Activated T-helper 2 cell treated with anti-CD3 and anti-CD28 coated beads, Interferon-gamma antibody, Interleukin-2, Interleukin-4, amounts not matched to agents 10 μg/mL and 5 μg/mL and 100 μg/mL, durations not matched to agents 14 hours and 24 hours and 36 hours (primary cell): ENCODE measurements at regions not wholly inside any gene's neighbourhood (a gene's known extent, or its start where the extent isn't known, plus 50 kb on each side); places are given as distances from the start of the nearest gene placed in this dataset.

Experiments used
- DNase-seq: peaks from one replicate; pipeline ENCODE4 v3.0.0; 2021; ENCODE audit warnings: low spot score
- H3K27ac Mint-ChIP-seq: one replicate; pipeline ENCODE4 v1.8.0; 2021; ENCODE audit warnings: mixed read lengths
- H3K27me3 Mint-ChIP-seq: one replicate; pipeline ENCODE4 v1.8.0; 2021; ENCODE audit warnings: low read depth, mixed read lengths
- H3K36me3 Mint-ChIP-seq: one replicate; pipeline ENCODE4 v1.8.0; 2021; ENCODE audit warnings: low read depth, mixed read lengths
- H3K4me1 Mint-ChIP-seq: one replicate; pipeline ENCODE4 v1.8.0; 2021; ENCODE audit warnings: low read depth, mixed read lengths
- H3K4me3 Mint-ChIP-seq: one replicate; pipeline ENCODE4 v1.8.0; 2021; ENCODE audit warnings: low read depth, mild to moderate bottlenecking, moderate library complexity, mixed read lengths
- H3K9me3 Mint-ChIP-seq: one replicate; pipeline ENCODE4 v1.8.0; 2021; ENCODE audit warnings: mixed read lengths
- intact Hi-C: fragments of 100-400 bp; cut with micrococcal nuclease; formaldehyde crosslinking; loops from one replicate; pipeline ENCODE4 v1.15.1; 2023

DNA sequence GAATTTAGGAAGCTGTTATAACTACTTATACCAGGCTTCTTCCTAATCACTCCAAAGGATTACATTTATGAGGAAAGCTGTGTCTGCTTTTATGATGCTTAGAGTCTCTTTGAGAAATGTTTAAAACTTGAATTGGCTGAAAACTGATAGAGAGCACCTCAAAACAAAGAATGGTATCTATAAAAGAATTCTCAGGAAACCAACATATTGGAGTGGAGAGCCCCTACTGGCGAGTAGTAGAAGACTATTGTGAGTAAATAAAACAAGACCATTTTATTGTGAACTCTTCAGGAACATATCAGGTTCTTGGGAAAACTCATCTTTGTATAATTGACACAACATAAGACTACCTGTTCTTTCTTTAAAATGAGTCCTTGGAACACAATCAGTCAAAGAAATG is 578.6 kb downstream of the RERGL start:
- no peak overlapping the region for H3K27ac Mint-ChIP-seq
- intact Hi-C loops = no loop called here
- no peaks in the 10 kb centered on the region for H3K27me3 Mint-ChIP-seq
- DNase-seq = no peak
- no peaks in the 10 kb centered on the region for H3K36me3 Mint-ChIP-seq
- no peaks in the 10 kb centered on the region for H3K4me1 Mint-ChIP-seq
- H3K4me3 Mint-ChIP-seq = no peak overlapping the region
- H3K9me3 Mint-ChIP-seq = peaks cover 25% of the 10 kb centered on the region

DNA sequence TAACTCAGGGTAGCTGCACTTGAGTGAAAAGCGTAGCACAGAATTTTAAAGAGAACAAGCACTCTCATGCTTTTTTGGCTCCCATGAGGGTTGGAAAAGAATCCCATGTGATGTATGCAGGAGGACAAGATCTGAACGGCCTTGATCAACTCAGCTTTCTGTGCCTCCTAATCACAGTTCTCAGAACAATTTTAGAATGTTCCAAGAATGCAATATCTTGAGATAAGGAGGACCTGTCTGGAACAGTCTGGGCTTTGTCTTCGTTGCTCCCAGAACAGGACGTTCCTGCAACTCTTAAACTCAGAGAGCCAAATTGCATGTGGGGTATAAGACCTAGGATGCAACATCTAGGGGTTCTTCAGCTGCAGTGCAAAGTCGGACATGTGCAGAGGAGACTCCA is 582.7 kb downstream of the RERGL start:
- H3K4me1 Mint-ChIP-seq = no peaks in the 10 kb centered on the region
- H3K9me3 Mint-ChIP-seq = peaks cover 16% of the 10 kb centered on the region
- DNase-seq = no peak
- no peaks in the 10 kb centered on the region for H3K27me3 Mint-ChIP-seq
- H3K36me3 Mint-ChIP-seq = no peaks in the 10 kb centered on the region
- no peak overlapping the region for H3K27ac Mint-ChIP-seq
- no peak overlapping the region for H3K4me3 Mint-ChIP-seq
- intact Hi-C loops = no loop called here

GRCh38 chr12:17503742-17504141 is 586.3 kb downstream of the RERGL start:
- H3K27ac Mint-ChIP-seq = no peak overlapping the region
- H3K4me3 Mint-ChIP-seq = no peak overlapping the region
- DNase-seq = no peak
- intact Hi-C loops = no loop called here
- H3K27me3 Mint-ChIP-seq = no peaks in the 10 kb centered on the region
- H3K4me1 Mint-ChIP-seq = no peaks in the 10 kb centered on the region
- H3K36me3 Mint-ChIP-seq = no peaks in the 10 kb centered on the region
- H3K9me3 Mint-ChIP-seq = peaks cover 14% of the 10 kb centered on the region

DNA sequence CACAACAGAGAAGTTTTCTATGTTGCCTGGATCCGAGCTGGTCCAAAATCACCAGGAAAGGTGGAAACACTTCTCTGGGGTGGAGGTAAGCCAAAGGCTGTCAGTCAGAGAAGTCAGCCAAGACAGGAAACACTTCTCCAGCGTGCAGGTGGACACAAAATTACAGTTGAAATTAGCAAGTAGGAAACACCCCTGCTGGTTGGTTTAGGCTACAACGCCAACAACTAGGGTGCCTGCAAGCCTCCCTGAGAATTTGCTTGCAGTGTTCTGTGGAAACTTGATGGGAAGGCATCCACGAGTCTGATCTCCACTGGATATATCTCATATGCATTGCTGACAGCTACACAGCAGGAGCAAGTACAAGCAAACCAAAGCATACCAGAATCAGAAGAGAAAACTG is 600.5 kb downstream of the RERGL start:
- no peaks in the 10 kb centered on the region for H3K4me1 Mint-ChIP-seq
- no peak overlapping the region for H3K4me3 Mint-ChIP-seq
- no peaks in the 10 kb centered on the region for H3K27me3 Mint-ChIP-seq
- DNase-seq = no peak
- intact Hi-C loops = no loop called here
- H3K36me3 Mint-ChIP-seq = no peaks in the 10 kb centered on the region
- peaks cover 9% of the 10 kb centered on the region for H3K9me3 Mint-ChIP-seq
- H3K27ac Mint-ChIP-seq = no peak overlapping the region

DNA sequence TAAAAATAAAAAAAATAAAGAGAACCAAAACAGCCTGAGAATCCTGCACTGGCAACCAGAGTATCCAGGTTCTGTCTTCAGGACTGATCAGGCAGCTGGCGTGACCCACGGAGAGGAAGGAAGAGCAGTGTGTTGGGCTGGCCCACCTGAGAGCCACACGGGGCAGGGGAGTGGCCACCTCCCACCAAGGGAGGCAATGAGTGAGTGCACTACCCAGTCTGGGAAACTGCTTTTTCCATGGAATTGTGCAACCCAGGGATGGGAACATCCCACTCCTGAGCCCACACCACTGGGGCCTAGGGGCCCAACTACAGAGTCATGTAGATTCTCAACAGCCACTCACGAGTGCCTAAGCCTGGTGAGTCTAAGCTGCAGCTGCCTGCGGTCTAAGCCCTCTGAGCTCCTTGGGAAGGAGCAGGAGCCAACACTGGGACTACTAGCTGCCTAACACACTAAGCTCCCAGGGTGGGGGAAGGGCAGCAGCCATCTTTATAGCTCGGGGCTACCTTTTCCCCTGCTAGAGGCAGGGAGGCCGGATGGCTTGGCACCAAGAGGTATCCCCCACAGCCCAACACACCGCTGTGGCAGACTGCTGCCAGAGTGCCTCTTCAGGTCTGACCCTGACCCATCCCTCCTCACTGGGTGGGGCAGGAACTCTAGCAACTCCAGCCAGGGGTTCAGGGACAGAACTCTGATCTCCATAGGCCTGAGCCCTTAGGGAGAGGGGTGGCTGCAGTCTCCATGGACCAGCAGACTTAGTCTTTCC is 610.9 kb downstream of the RERGL start:
- intact Hi-C loops = no loop called here
- Mint-ChIP-seq H3K4me1 (no peaks in the 10 kb centered on the region), H3K4me3 (no peak overlapping the region), H3K27me3 (no peaks in the 10 kb centered on the region), H3K27ac (no peak overlapping the region), H3K9me3 (peaks cover 48% of the 10 kb centered on the region), H3K36me3 (no peaks in the 10 kb centered on the region)
- DNase-seq = no peak

DNA sequence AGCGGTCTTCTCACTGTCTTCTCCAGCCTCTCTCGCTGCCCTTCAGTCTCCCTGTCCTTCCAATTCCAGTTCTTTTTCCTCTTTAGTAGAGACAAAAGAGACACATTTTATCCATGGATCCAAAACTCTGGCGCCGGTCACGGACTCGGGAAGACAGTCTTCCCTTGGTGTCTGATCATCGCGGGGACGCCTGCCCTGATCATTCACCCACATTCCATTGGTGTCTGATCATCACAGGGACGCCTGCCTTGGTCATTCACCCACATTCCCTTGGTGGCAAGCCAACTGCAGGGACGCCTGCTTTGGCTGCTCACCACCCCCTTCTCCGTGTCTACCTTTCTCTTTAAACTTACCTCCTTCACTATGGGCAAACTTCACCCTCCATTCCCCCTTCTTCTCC is 619.5 kb downstream of the RERGL start:
- Mint-ChIP-seq H3K4me3 (no peak overlapping the region), H3K27ac (no peak overlapping the region), H3K27me3 (no peaks in the 10 kb centered on the region), H3K36me3 (no peaks in the 10 kb centered on the region), H3K9me3 (peaks cover 35% of the 10 kb centered on the region), H3K4me1 (no peaks in the 10 kb centered on the region)
- intact Hi-C loops = no loop called here
- no peak for DNase-seq

- Mint-ChIP-seq H3K27ac (no peak overlapping the region), H3K4me1 (no peaks in the 10 kb centered on the region), H3K27me3 (no peaks in the 10 kb centered on the region), H3K4me3 (no peak overlapping the region), H3K9me3 (peaks cover 35% of the 10 kb centered on the region), H3K36me3 (no peaks in the 10 kb centered on the region)
- no peak for DNase-seq
- intact Hi-C loops = no loop called here
These were observed 630.8 kb downstream of the RERGL start for GRCh38 chr12:17459214-17459613.

- no peak for DNase-seq
- Mint-ChIP-seq H3K27ac (no peak overlapping the region), H3K27me3 (no peaks in the 10 kb centered on the region), H3K9me3 (peaks cover 37% of the 10 kb centered on the region), H3K36me3 (no peaks in the 10 kb centered on the region), H3K4me3 (no peak overlapping the region), H3K4me1 (no peaks in the 10 kb centered on the region)
- intact Hi-C loops = no loop called here
These were observed 633.5 kb downstream of the RERGL start for GRCh38 chr12:17456486-17456885.

DNA sequence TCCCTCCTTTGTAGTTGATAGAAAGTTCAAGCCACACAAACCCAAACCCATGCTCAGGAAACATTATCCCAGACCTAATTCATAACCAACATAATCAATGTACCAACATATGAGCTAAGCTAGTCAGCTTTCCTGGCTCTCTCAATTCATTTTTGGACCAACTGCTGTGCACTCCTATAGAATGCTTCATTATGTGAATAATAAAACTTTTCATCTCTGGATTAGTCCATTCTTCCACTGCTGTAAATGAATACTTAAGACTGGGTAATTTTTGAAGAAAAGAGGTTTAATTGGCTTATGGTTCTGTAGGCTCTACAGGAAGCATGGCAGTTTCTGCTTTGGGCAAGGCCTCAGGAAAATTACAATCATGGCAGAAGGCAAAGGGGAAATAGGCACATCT is 651.9 kb downstream of the RERGL start:
- H3K27ac Mint-ChIP-seq = no peak overlapping the region
- no peak overlapping the region for H3K4me3 Mint-ChIP-seq
- intact Hi-C loops = no loop called here
- H3K4me1 Mint-ChIP-seq = no peaks in the 10 kb centered on the region
- no peaks in the 10 kb centered on the region for H3K27me3 Mint-ChIP-seq
- no peak for DNase-seq
- peaks cover 29% of the 10 kb centered on the region for H3K9me3 Mint-ChIP-seq
- H3K36me3 Mint-ChIP-seq = no peaks in the 10 kb centered on the region

DNA sequence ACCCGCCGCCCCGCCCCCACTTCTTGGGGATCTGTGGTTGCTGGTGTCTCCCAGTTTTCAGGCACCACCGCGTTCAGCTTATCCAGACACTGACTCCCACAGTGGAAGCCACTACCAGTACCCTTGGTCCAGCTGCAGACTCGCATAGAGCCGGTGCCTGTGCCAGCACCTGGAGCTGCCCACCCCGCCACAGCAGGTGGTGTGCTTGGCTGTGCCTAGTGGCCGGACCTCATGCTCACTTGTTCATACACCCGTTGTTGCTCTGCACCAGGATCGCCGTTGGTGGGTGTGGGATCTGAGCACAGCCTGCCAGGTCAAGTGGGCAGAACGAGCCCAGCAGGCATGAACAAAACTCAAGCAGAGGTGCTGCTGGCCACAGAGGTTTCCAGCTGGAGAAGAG is 673.2 kb downstream of the RERGL start:
- H3K27ac Mint-ChIP-seq = no peak overlapping the region
- intact Hi-C loops = no loop called here
- no peaks in the 10 kb centered on the region for H3K36me3 Mint-ChIP-seq
- no peak overlapping the region for H3K4me3 Mint-ChIP-seq
- no peaks in the 10 kb centered on the region for H3K27me3 Mint-ChIP-seq
- no peak for DNase-seq
- peaks cover 33% of the 10 kb centered on the region for H3K9me3 Mint-ChIP-seq
- no peaks in the 10 kb centered on the region for H3K4me1 Mint-ChIP-seq

DNA sequence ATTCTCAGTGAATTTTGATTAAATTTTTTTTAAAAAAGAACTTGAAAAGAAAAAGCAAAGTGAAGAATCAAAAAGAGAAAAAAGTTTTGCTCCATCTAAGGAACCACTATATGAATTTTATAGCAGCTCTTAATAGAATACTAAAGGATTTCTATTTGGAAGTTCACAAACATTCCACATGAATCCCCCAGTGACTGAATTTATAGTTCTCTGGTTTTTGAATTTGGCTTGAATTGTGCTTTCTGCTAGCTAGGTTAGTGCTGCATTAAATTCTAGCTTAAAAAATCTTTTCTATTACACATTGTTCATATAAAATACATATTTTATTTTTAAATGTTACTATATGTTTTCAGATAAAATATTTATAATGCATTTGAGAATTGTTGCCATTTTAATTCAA is 675.4 kb downstream of the RERGL start:
- Mint-ChIP-seq H3K4me3 (no peak overlapping the region), H3K27me3 (no peaks in the 10 kb centered on the region), H3K36me3 (no peaks in the 10 kb centered on the region), H3K4me1 (no peaks in the 10 kb centered on the region), H3K27ac (no peak overlapping the region), H3K9me3 (peaks cover 43% of the 10 kb centered on the region)
- no peak for DNase-seq
- intact Hi-C loops = no loop called here

- H3K36me3 Mint-ChIP-seq = no peaks in the 10 kb centered on the region
- H3K27ac Mint-ChIP-seq = no peak overlapping the region
- intact Hi-C loops = no loop called here
- no peaks in the 10 kb centered on the region for H3K27me3 Mint-ChIP-seq
- DNase-seq = no peak
- H3K4me1 Mint-ChIP-seq = no peaks in the 10 kb centered on the region
- H3K9me3 Mint-ChIP-seq = peaks cover 41% of the 10 kb centered on the region
- no peak overlapping the region for H3K4me3 Mint-ChIP-seq
These were observed 678.3 kb downstream of the RERGL start for GRCh38 chr12:17411662-17412061.

GRCh38 chr12:17388679-17389078 is 701.3 kb downstream of the RERGL start:
- no peaks in the 10 kb centered on the region for H3K36me3 Mint-ChIP-seq
- no peak overlapping the region for H3K27ac Mint-ChIP-seq
- peaks cover 40% of the 10 kb centered on the region for H3K9me3 Mint-ChIP-seq
- H3K27me3 Mint-ChIP-seq = no peaks in the 10 kb centered on the region
- H3K4me3 Mint-ChIP-seq = no peak overlapping the region
- DNase-seq = no peak
- H3K4me1 Mint-ChIP-seq = no peaks in the 10 kb centered on the region
- intact Hi-C loops = no loop called here

GRCh38 chr12:17383321-17383720 is 706.7 kb downstream of the RERGL start:
- H3K27ac Mint-ChIP-seq = no peak overlapping the region
- H3K27me3 Mint-ChIP-seq = no peaks in the 10 kb centered on the region
- H3K4me1 Mint-ChIP-seq = no peaks in the 10 kb centered on the region
- peaks cover 31% of the 10 kb centered on the region for H3K9me3 Mint-ChIP-seq
- intact Hi-C loops = no loop called here
- no peak for DNase-seq
- H3K4me3 Mint-ChIP-seq = no peak overlapping the region
- no peaks in the 10 kb centered on the region for H3K36me3 Mint-ChIP-seq
